Endothelial cell of umbilical vein (primary cell): ENCODE measurements at regions not wholly inside any gene's neighbourhood (a gene's known extent, or its start where the extent isn't known, plus 50 kb on each side); places are given as distances from the start of the nearest gene placed in this dataset.

ENCODE experiments used
- GATA2 ChIP-seq: IDR thresholded peaks from 2 replicates; pipeline ENCODE4 v1.7.0; 2011; ENCODE audit warnings: low read depth, mild to moderate bottlenecking, moderate library complexity, mixed read lengths, low read length; ENCODE audit not compliant: insufficient read length, insufficient read depth
- MYC ChIP-seq: IDR thresholded peaks from one replicate; pipeline ENCODE4 v1.6.1; 2011; ENCODE audit warnings: mild to moderate bottlenecking, low read depth, low read length

- TF ChIP-seq GATA2 (no peak), MYC (no peak)
These were observed 966.7 kb downstream of the SLC6A15 start for GRCh38 chr12:83945871-83946270.
